ENCODE measurements at regions not wholly inside any gene's neighbourhood (a gene's known extent, or its start where the extent isn't known, plus 50 kb on each side); places are given as distances from the start of the nearest gene placed in this dataset.
"Not testable (repeated sequence)": the region's sequence is repeated elsewhere in the genome, so short reads cannot be mapped to it uniquely, and the experiment has no call there.

DNA sequence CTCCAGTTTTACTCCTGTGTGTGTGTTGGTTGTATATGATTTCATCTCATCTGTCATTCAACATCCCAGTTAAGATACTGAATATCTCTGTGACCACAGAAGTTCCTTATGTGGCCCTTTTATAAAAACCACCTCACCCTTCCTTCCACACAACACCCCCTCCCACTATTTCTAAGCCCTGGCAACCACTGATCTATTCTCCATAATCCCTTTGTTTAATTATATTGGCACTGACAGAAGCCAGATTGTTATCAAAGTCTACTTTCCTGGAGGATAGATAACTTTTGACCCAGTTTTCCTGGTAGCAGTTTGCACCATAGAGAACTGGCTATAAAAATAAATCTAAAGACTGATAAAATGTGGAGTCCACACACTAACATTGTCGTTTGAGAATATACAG, 902.8 kb downstream of the SLC16A7 start:
- no peaks in the 10 kb centered on the region for H3K4me1 ChIP-seq (ENCODE audit: control insufficient read depth, insufficient read depth, low read length)
- H3K4me3 ChIP-seq (ENCODE audit: low read length) = no peak overlapping the region
- H3K27me3 ChIP-seq (ENCODE audit: control insufficient read depth, insufficient read depth) = no peaks in the 10 kb centered on the region
- intact Hi-C loops (cut with DNase I) = loop anchor here in 1 of 4 donors (10.0 kb wide), 1 partner anchor 1094 kb away; no protein-coding TSS in a partner anchor
- no peaks in the 10 kb centered on the region for H3K9me3 ChIP-seq (ENCODE audit: control insufficient read depth, low read length)
- ATAC-seq = no peak
- 21% methylated on average over 1 of the region's 1 CpG for WGBS
- no peak overlapping the region for H3K27ac ChIP-seq (ENCODE audit: low read length)
- no peak for DNase-seq

DNA sequence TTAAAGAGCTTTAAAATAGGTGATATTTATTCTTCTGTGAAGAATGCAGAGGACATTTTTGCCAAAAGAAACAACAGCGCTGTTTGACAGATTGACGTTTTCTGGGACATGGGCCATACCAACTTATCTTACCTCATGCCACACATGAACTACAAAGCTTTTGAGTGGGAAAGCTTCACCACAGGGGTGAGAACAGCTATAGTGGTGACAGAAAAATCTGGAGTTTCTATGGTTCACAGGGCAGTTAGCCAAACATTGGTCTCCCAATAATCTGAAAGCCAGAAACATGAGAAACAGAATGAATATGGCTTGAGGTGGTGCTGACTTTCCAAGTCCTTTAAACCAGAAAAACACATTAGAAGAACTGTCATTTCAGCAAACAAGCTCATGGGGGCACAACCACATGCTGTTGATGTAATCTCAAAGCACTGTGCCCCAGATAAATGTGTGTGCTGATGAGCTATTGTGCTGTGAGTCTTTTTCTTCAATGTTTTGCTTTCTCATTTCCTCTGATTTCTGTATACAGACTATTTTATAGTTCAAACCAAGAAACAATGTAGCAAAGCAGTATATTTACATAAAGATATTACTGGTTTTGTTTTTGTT, 905.4 kb downstream of the SLC16A7 start:
- H3K4me3 ChIP-seq (ENCODE audit: low read length) = no peak overlapping the region
- no peaks in the 10 kb centered on the region for H3K27me3 ChIP-seq (ENCODE audit: control insufficient read depth, insufficient read depth)
- H3K9me3 ChIP-seq (ENCODE audit: control insufficient read depth, low read length) = no peaks in the 10 kb centered on the region
- 34% methylated on average over 2 of the region's 2 CpGs for WGBS
- DNase-seq (no peak), ATAC-seq (peak; percentile 70 to 90)
- H3K27ac ChIP-seq (ENCODE audit: low read length) = no peak overlapping the region
- H3K4me1 ChIP-seq (ENCODE audit: control insufficient read depth, insufficient read depth, low read length) = no peaks in the 10 kb centered on the region
- intact Hi-C loops (cut with DNase I) = no loop called here

DNA sequence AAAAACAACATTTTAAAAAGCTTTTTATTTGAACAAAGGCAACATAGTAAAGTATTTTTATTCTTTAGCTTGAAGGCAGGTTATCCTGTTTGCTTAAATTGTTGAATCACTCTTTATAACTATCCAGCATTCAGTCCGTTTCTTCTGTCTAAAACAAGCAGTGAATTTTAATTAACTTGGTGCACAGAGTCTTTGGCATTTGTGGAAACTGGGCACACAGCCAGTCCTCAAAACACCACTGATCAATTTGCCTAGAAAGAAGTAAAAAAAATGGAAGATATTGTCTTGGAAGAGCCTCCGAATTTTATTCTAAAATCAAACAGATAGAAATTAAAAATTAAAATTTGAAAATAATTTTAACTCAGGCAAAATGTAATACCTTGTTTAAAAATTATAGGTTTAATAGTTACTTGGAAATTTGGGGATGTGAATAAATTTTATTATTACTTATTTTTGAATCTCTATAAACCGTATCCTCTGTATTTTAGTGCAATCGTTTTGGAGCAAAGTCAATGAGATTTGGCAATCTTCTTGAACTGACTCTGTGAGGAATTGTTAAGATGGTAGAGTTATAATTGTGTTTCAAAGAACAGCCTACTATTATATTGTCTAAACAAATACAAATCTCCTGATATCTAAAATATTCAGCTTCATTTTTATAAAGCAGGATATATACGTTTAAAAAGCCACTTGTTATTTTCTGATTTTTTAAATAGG, 927.0 kb downstream of the SLC16A7 start:
- Histone ChIP-seq H3K27me3 (ENCODE audit: control insufficient read depth, insufficient read depth) (no peaks in the 10 kb centered on the region), H3K4me1 (ENCODE audit: control insufficient read depth, insufficient read depth, low read length) (no peaks in the 10 kb centered on the region), H3K9me3 (ENCODE audit: control insufficient read depth, low read length) (no peaks in the 10 kb centered on the region), H3K27ac (ENCODE audit: low read length) (no peak overlapping the region), H3K4me3 (ENCODE audit: low read length) (no peak overlapping the region)
- no peak for ATAC-seq
- intact Hi-C loops (cut with DNase I) = no loop called here
- DNase-seq = no peak
- 65% methylated on average over 5 of the region's 5 CpGs for WGBS

DNA sequence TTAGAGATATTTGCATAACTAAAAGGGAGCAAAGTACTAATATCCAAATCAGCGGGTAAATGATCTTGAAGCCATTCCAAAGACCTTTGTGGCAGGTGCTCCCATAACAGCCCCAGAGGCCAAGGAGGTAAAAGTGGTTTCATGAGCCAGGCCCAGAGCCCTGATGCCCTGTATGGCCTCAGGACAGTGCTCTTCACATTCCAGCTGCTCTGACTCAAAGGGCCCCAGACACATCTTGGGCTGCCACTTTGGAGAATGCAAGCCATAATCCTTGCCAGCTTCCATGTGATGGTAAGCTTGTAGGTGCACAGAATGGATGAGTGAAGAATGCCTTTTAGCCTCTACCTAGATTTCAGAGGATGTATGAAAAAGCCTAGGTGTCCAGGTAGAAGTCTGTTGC, 933.4 kb downstream of the SLC16A7 start:
- 86% methylated on average over 1 of the region's 1 CpG for WGBS
- Histone ChIP-seq H3K4me1 (ENCODE audit: control insufficient read depth, insufficient read depth, low read length) (no peaks in the 10 kb centered on the region), H3K4me3 (ENCODE audit: low read length) (no peak overlapping the region), H3K27me3 (ENCODE audit: control insufficient read depth, insufficient read depth) (no peaks in the 10 kb centered on the region), H3K27ac (ENCODE audit: low read length) (no peak overlapping the region), H3K9me3 (ENCODE audit: control insufficient read depth, low read length) (no peaks in the 10 kb centered on the region)
- intact Hi-C loops (cut with DNase I) = no loop called here
- ATAC-seq = no peak
- no peak for DNase-seq

DNA sequence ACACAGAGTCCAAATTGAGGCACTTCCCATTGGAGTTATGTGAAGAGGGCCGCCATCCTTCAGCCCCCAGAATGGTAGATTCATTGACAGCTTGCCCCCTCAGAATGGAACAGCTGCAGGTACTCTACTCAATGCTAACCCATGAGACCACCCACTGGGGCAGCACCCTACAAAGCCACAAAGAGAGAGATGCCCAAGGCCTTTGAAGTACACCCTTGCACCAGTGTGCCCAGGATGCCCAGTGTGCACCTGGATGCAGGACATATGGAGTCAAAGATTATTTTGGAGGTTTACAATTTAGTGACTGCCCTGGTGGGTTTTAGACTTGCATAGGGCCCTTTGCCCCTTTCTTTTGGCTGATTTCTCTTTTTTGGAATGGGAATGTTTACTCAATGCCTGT, 933.9 kb downstream of the SLC16A7 start:
- DNase-seq (no peak), ATAC-seq (no peak)
- Histone ChIP-seq H3K4me3 (ENCODE audit: low read length) (no peak overlapping the region), H3K4me1 (ENCODE audit: control insufficient read depth, insufficient read depth, low read length) (no peaks in the 10 kb centered on the region), H3K27me3 (ENCODE audit: control insufficient read depth, insufficient read depth) (no peaks in the 10 kb centered on the region), H3K9me3 (ENCODE audit: control insufficient read depth, low read length) (no peaks in the 10 kb centered on the region), H3K27ac (ENCODE audit: low read length) (no peak overlapping the region)
- intact Hi-C loops (cut with DNase I) = no loop called here
- 84% methylated on average over 1 of the region's 1 CpG for WGBS

DNA sequence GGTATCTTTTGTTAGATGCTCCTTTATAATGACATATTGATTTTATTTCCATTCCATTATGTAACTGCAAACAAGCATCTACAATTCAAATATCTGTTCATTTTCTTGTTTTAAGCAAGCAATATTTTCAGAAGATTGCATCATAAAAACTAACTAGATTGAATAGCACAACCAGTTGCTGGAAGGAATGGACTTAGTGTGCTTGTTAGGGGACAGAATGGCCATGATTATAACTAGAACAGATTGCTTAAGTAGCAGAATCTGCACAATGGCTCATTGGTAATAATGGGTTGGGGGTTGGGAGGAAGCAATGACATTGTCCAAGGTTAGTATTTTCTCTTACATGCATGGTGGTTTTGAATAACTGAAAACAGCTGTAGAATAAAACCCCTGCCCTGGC, 939.5 kb downstream of the SLC16A7 start:
- no peak for ATAC-seq
- no peak for DNase-seq
- no peaks in the 10 kb centered on the region for H3K27me3 ChIP-seq (ENCODE audit: control insufficient read depth, insufficient read depth)
- intact Hi-C loops (cut with DNase I) = no loop called here
- no peaks in the 10 kb centered on the region for H3K4me1 ChIP-seq (ENCODE audit: control insufficient read depth, insufficient read depth, low read length)
- H3K4me3 ChIP-seq (ENCODE audit: low read length) = no peak overlapping the region
- H3K9me3 ChIP-seq (ENCODE audit: control insufficient read depth, low read length) = no peaks in the 10 kb centered on the region
- no peak overlapping the region for H3K27ac ChIP-seq (ENCODE audit: low read length)

DNA sequence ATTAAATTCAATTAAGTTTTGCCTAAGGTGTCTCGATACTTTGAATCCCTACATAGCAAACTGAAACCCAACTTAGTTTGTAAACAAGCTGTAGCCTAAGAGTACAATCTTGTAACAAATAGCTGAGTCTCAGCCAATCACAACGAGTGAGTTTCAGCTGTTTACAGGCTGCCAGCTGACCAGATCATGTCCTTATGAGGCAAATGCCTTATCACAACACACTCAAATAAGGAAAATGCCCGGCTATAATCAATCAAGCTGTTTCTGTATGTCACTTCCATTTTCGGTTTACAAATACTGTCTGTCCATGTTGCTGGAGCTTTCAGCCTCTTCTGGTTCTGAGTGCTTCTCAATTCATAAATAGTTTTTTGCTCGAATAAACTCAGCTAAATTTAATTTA, 943.8 kb downstream of the SLC16A7 start:
- DNase-seq (no peak), ATAC-seq (no peak)
- no peak overlapping the region for H3K27ac ChIP-seq (ENCODE audit: low read length)
- no peaks in the 10 kb centered on the region for H3K4me1 ChIP-seq (ENCODE audit: control insufficient read depth, insufficient read depth, low read length)
- no peaks in the 10 kb centered on the region for H3K27me3 ChIP-seq (ENCODE audit: control insufficient read depth, insufficient read depth)
- 52% methylated on average over 5 of the region's 5 CpGs for WGBS
- intact Hi-C loops (cut with DNase I) = no loop called here
- no peak overlapping the region for H3K4me3 ChIP-seq (ENCODE audit: low read length)
- H3K9me3 ChIP-seq (ENCODE audit: control insufficient read depth, low read length) = no peaks in the 10 kb centered on the region

DNA sequence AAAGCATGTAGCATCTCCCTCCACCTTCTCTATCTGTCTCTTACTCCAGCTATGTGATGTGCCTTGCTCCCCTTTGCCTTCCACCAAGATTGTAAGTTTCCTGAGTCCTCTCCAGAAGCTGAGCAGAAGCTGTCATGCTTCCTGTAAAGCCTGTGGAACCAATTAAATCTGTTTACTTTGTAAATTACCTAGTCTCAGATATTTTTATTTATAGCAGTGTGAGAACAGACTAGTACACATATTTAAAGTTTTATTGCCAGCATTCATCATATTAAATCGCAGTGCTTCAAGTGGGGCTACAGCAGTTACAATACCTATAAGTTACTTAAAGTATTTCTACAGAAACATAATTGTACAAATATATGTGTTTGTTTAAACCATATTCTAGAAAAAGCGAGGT, 973.1 kb downstream of the SLC16A7 start:
- no peak for DNase-seq
- Histone ChIP-seq H3K27me3 (ENCODE audit: control insufficient read depth, insufficient read depth) (no peaks in the 10 kb centered on the region), H3K9me3 (ENCODE audit: control insufficient read depth, low read length) (no peaks in the 10 kb centered on the region), H3K4me3 (ENCODE audit: low read length) (no peak overlapping the region), H3K4me1 (ENCODE audit: control insufficient read depth, insufficient read depth, low read length) (no peaks in the 10 kb centered on the region), H3K27ac (ENCODE audit: low read length) (no peak overlapping the region)
- intact Hi-C loops (cut with DNase I) = no loop called here
- WGBS = 72% methylated on average over 2 of the region's 2 CpGs
- no peak for ATAC-seq

DNA sequence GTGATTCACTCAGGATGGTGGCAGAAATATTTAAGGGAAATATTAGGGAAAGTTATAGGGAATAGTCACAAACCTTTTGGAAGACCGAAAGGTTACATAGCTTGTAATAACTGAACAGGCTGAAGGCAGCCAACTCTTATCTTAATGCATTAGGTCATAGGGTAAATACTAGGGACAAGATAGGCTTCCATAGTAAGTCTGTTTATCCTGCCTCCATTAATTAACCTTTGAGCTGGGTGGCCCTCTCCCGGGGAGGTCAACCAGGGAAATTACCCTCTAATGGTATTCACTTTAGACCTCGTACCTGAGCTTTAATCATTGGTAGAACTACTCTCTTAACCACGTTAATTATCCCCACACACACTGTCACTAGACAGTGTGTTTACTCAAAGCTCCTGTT, 981.8 kb downstream of the SLC16A7 start:
- H3K27me3 ChIP-seq (ENCODE audit: control insufficient read depth, insufficient read depth) = no peaks in the 10 kb centered on the region
- no peaks in the 10 kb centered on the region for H3K4me1 ChIP-seq (ENCODE audit: control insufficient read depth, insufficient read depth, low read length)
- H3K4me3 ChIP-seq (ENCODE audit: low read length) = no peak overlapping the region
- H3K9me3 ChIP-seq (ENCODE audit: control insufficient read depth, low read length) = no peaks in the 10 kb centered on the region
- 39% methylated on average over 4 of the region's 4 CpGs for WGBS
- ATAC-seq (no peak), DNase-seq (no peak)
- intact Hi-C loops (cut with DNase I) = no loop called here
- no peak overlapping the region for H3K27ac ChIP-seq (ENCODE audit: low read length)

DNA sequence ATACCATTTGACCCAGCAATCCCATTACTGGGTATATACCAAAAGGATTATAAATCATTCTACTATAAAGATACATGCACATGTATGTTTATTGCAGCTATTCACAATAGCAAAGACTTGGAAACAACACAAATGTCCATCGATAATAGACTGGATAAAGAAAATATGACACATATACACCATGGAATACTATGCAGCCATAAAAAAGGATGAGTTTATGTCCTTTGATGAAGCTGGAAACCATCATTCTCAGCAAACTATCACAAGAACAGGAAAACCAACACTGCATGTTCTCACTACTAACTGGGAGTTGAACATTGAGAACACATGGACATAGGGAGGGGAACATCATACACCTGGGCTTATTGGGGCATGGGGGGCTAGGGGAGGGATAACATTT, 991.8 kb downstream of the SLC16A7 start:
- intact Hi-C loops (cut with DNase I); H3K27ac ChIP-seq (ENCODE audit: low read length); H3K4me1 ChIP-seq (ENCODE audit: control insufficient read depth, insufficient read depth, low read length); DNase-seq; H3K27me3 ChIP-seq (ENCODE audit: control insufficient read depth, insufficient read depth); H3K9me3 ChIP-seq (ENCODE audit: control insufficient read depth, low read length); ATAC-seq; H3K4me3 ChIP-seq (ENCODE audit: low read length): not testable (repeated sequence)
- 81% methylated on average over 1 of the region's 1 CpG for WGBS

DNA sequence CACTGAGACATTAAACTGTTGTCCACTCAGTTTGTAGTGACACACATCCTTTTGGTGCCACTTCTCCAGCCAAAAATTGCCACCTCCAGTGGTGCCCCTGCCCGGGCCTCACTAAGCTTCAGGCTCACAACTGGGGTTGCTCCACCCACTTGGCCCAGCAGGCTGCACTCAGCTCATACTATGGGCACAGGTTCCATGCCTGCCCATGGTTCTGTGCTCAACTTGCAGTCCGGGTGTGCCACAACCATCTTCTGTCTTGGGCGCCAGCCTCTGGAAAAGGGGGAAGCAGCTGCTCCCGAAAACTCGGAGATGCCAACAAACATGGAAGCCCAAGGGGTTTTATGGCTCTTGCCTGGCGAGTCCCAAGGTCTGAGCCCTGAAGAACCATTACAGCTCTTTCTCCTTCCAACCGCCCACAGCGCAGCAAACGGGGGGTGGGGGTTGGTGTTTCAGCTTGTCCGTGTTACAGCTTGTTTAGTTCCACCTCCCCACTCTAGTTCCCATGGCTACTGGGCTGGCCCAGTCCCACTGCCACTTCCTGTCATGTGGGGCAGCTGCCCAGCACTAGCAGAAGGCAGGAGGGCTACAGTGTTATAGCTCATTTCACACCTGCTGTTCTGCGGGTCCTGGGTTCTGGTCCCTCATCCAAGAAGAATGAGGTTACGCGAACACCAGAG, 998.3 kb downstream of the SLC16A7 start:
- no peak overlapping the region for H3K27ac ChIP-seq (ENCODE audit: low read length)
- no peaks in the 10 kb centered on the region for H3K9me3 ChIP-seq (ENCODE audit: control insufficient read depth, low read length)
- ATAC-seq = no peak
- DNase-seq = no peak
- intact Hi-C loops (cut with DNase I) = no loop called here
- no peak overlapping the region for H3K4me3 ChIP-seq (ENCODE audit: low read length)
- 87% methylated on average over 13 of the region's 13 CpGs for WGBS
- no peaks in the 10 kb centered on the region for H3K4me1 ChIP-seq (ENCODE audit: control insufficient read depth, insufficient read depth, low read length)
- H3K27me3 ChIP-seq (ENCODE audit: control insufficient read depth, insufficient read depth) = no peaks in the 10 kb centered on the region
